ENCODE measurements at regions not wholly inside any gene's neighbourhood (a gene's known extent, or its start where the extent isn't known, plus 50 kb on each side); places are given as distances from the start of the nearest gene placed in this dataset.

- DNase-seq (ENCODE audit: low spot score): peak; percentile 52
These were observed 219.6 kb upstream of the N4BP1 start for GRCh38 chr16:48829336-48830310.

- no peak for DNase-seq (ENCODE audit: low spot score)
These were observed 214.3 kb upstream of the N4BP1 start for GRCh38 chr16:48824271-48824670.

- DNase-seq (ENCODE audit: low spot score): no peak
These were observed 212.5 kb upstream of the N4BP1 start for GRCh38 chr16:48822431-48822830.

GRCh38 chr16:48820379-48820778 is 210.4 kb upstream of the N4BP1 start:
- DNase-seq (ENCODE audit: low spot score): no peak

GRCh38 chr16:48818257-48818656 is 208.3 kb upstream of the N4BP1 start:
- peak; percentile 24 for DNase-seq (ENCODE audit: low spot score)

GRCh38 chr16:48817032-48817431 is 207.1 kb upstream of the N4BP1 start:
- DNase-seq (ENCODE audit: low spot score): no peak

GRCh38 chr16:48816393-48816792 is 206.4 kb upstream of the N4BP1 start:
- DNase-seq (ENCODE audit: low spot score): no peak

GRCh38 chr16:48814994-48815393 is 205.0 kb upstream of the N4BP1 start:
- DNase-seq (ENCODE audit: low spot score): no peak

- no peak for DNase-seq (ENCODE audit: low spot score)
These were observed 203.5 kb upstream of the N4BP1 start for GRCh38 chr16:48813485-48813884.

- no peak for DNase-seq (ENCODE audit: low spot score)
These were observed 202.9 kb upstream of the N4BP1 start for GRCh38 chr16:48812856-48813255.

- DNase-seq (ENCODE audit: low spot score): no peak
These were observed 201.5 kb upstream of the N4BP1 start for GRCh38 chr16:48811478-48811877.

GRCh38 chr16:48810803-48811453 is 200.9 kb upstream of the N4BP1 start:
- DNase-seq (ENCODE audit: low spot score): no peak

- DNase-seq (ENCODE audit: low spot score): no peak
These were observed 200.4 kb upstream of the N4BP1 start for GRCh38 chr16:48810436-48810802.

- DNase-seq (ENCODE audit: low spot score): no peak
These were observed 180.2 kb upstream of the N4BP1 start for GRCh38 chr16:48790151-48790550.

- no peak for DNase-seq (ENCODE audit: low spot score)
These were observed 178.5 kb upstream of the N4BP1 start for GRCh38 chr16:48788475-48788874.

- no peak for DNase-seq (ENCODE audit: low spot score)
These were observed 135.6 kb upstream of the N4BP1 start for GRCh38 chr16:48745541-48745940.

GRCh38 chr16:48740964-48741363 is 131.0 kb upstream of the N4BP1 start:
- no peak for DNase-seq (ENCODE audit: low spot score)

GRCh38 chr16:48734220-48734619 is 124.2 kb upstream of the N4BP1 start:
- DNase-seq (ENCODE audit: low spot score): peak; percentile 42

GRCh38 chr16:48704710-48705109 is 94.7 kb upstream of the N4BP1 start:
- no peak for DNase-seq (ENCODE audit: low spot score)

- peak; percentile 90 for DNase-seq (ENCODE audit: low spot score)
These were observed 77.5 kb upstream of the N4BP1 start for GRCh38 chr16:48687421-48688038.

- no peak for DNase-seq (ENCODE audit: low spot score)
These were observed 74.2 kb upstream of the N4BP1 start for GRCh38 chr16:48684148-48684547.

- no peak for DNase-seq (ENCODE audit: low spot score)
These were observed 73.0 kb upstream of the N4BP1 start for GRCh38 chr16:48682971-48683370.

- DNase-seq (ENCODE audit: low spot score): no peak
These were observed 71.5 kb upstream of the N4BP1 start for GRCh38 chr16:48681520-48681919.

Data from cerebellar cortex (tissue), 1 donor.